Trophoblast cell (in vitro differentiated cells and primary cell): ENCODE measurements at regions not wholly inside any gene's neighbourhood (a gene's known extent, or its start where the extent isn't known, plus 50 kb on each side); places are given as distances from the start of the nearest gene placed in this dataset.

Source experiments
- DNase-seq, 2 donors: peaks; one replicate each; pipeline ENCODE4 v3.0.0-alpha.2; 2016
- H2AFZ ChIP-seq: 2 replicates; pipeline ENCODE4 v1.6.1; 2013; ENCODE audit warnings: low read length, moderate library complexity, mild to moderate bottlenecking; ENCODE audit not compliant: insufficient read depth, poor library complexity
- H2AK5ac ChIP-seq: 2 replicates; pipeline ENCODE4 v1.6.1; 2013; ENCODE audit warnings: mild to moderate bottlenecking, low read length
- H2BK120ac ChIP-seq: 2 replicates; pipeline ENCODE4 v1.6.1; 2013; ENCODE audit warnings: low read length, mild to moderate bottlenecking, moderate library complexity; ENCODE audit not compliant: insufficient read depth, poor library complexity
- H2BK12ac ChIP-seq: 2 replicates; pipeline ENCODE4 v1.6.1; 2013; ENCODE audit warnings: mild to moderate bottlenecking, low read length, moderate library complexity
- H2BK5ac ChIP-seq: 2 replicates; pipeline ENCODE4 v1.6.1; 2013; ENCODE audit warnings: low read length, low read depth, moderate library complexity, mild to moderate bottlenecking; ENCODE audit not compliant: poor library complexity
- H3K14ac ChIP-seq: 2 replicates; pipeline ENCODE4 v1.6.1; 2013; ENCODE audit warnings: mild to moderate bottlenecking, low read length
- H3K18ac ChIP-seq: 2 replicates; pipeline ENCODE4 v1.6.1; 2013; ENCODE audit warnings: mild to moderate bottlenecking, low read length
- H3K23ac ChIP-seq: 2 replicates; pipeline ENCODE4 v1.6.1; 2013; ENCODE audit warnings: low read length
- H3K27ac ChIP-seq: 2 replicates; pipeline ENCODE4 v1.5.1; 2013; ENCODE audit warnings: low read depth, mild to moderate bottlenecking, inconsistent platforms, low read length, moderate library complexity
- H3K27me3 ChIP-seq: 2 replicates; pipeline ENCODE4 v1.6.1; 2013; ENCODE audit warnings: inconsistent platforms, mild to moderate bottlenecking, low read length, moderate library complexity; ENCODE audit not compliant: insufficient read depth
- H3K36me3 ChIP-seq, 2 experiments: 1 replicate in 1 of 2; 2 replicates in 1 of 2; pipeline ENCODE4 v1.6.1; 2013; ENCODE audit warnings: low read length in 2 of 2, mild to moderate bottlenecking in 2 of 2, moderate library complexity in 1 of 2; ENCODE audit not compliant: insufficient read depth in 2 of 2, control insufficient read depth in 1 of 2
- H3K4ac ChIP-seq: 2 replicates; pipeline ENCODE4 v1.6.1; 2013; ENCODE audit warnings: low read depth, mild to moderate bottlenecking, low read length, moderate library complexity
- H3K4me1 ChIP-seq, 2 experiments: 1 replicate in 1 of 2; 2 replicates in 1 of 2; pipeline ENCODE4 v1.6.1; 2013; ENCODE audit warnings: low read length in 2 of 2, mild to moderate bottlenecking in 2 of 2, moderate library complexity in 1 of 2; ENCODE audit not compliant: insufficient read depth in 2 of 2, control insufficient read depth in 1 of 2
- H3K4me2 ChIP-seq: 2 replicates; pipeline ENCODE4 v1.6.1; 2013; ENCODE audit warnings: inconsistent platforms, mild to moderate bottlenecking, low read length, moderate library complexity
- H3K4me3 ChIP-seq: 2 replicates; pipeline ENCODE4 v1.5.1; 2013; ENCODE audit warnings: mild to moderate bottlenecking, low read depth, low read length, inconsistent platforms
- H3K79me1 ChIP-seq: one replicate; pipeline ENCODE4 v1.6.1; 2013; ENCODE audit warnings: low read length
- H3K79me2 ChIP-seq: 2 replicates; pipeline ENCODE4 v1.6.1; 2013; ENCODE audit warnings: low read length, mild to moderate bottlenecking; ENCODE audit not compliant: control insufficient read depth, insufficient read depth, poor library complexity
- H3K9ac ChIP-seq: 2 replicates; pipeline ENCODE4 v1.6.1; 2013; ENCODE audit warnings: mild to moderate bottlenecking, low read length
- H3K9me3 ChIP-seq: 2 replicates; pipeline ENCODE4 v1.6.1; 2013; ENCODE audit warnings: low read depth, mild to moderate bottlenecking, control low read depth, inconsistent platforms, low read length; ENCODE audit not compliant: insufficient read depth
- H4K12ac ChIP-seq: 2 replicates; pipeline ENCODE4 v1.6.1; 2013; ENCODE audit warnings: low read depth, mild to moderate bottlenecking, low read length, moderate library complexity
- H4K8ac ChIP-seq: 2 replicates; pipeline ENCODE4 v1.6.1; 2013; ENCODE audit warnings: low read depth, mild to moderate bottlenecking, low read length, moderate library complexity
- H4K91ac ChIP-seq: one replicate; pipeline ENCODE4 v1.6.1; 2013; ENCODE audit warnings: low read depth, mild to moderate bottlenecking, low read length, moderate library complexity
- WGBS: extraction: QIAGEN DNeasy Blood & Tissue Kit; methylation state at CpG from one replicate; pipeline ENCODE4 v1.1.7; 2013; ENCODE audit warnings: missing lambda C conversion rate; ENCODE audit not compliant: insufficient read length, insufficient coverage; ENCODE audit errors: extremely low coverage; 5-methylcytosine and 5-hydroxymethylcytosine counted together

DNA sequence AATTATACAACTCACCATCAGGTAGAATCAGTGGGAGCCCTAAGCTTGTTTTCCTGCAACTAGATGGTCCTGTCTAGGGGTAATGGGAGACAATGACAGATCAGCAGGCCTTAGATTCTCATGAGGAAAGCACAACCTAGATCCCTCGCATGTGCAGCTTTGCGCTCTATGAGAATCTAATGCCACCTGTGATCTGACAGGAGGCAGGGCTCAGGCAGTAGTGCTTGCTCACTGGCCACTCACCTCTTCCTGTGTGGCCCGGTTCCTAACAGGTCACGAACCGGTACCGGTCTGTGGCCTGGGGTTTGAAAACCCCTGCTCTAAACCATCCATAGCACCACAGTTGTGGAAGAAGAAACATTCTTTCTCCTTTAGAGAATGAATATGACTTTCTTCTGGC, 242.8 kb upstream of the CXCR4 start:
- H2AK5ac ChIP-seq = no peak overlapping the region
- H3K79me2 ChIP-seq = no peaks in the 10 kb centered on the region
- DNase-seq = no peak
- no peak overlapping the region for H3K4me3 ChIP-seq
- no peak overlapping the region for H3K18ac ChIP-seq
- no peaks in the 10 kb centered on the region for H3K79me1 ChIP-seq
- no peak overlapping the region for H2BK120ac ChIP-seq
- no peak overlapping the region for H4K12ac ChIP-seq
- no peak overlapping the region for H3K4ac ChIP-seq
- no peaks in the 10 kb centered on the region for H3K4me1 ChIP-seq
- H2BK12ac ChIP-seq = no peak overlapping the region
- no peak overlapping the region for H3K9ac ChIP-seq
- no CpG with 5 or more reads among the region's 6 CpGs for WGBS
- no peaks in the 10 kb centered on the region for H3K36me3 ChIP-seq
- H3K23ac ChIP-seq = no peak overlapping the region
- H4K8ac ChIP-seq = no peak overlapping the region
- H4K91ac ChIP-seq = no peak overlapping the region
- H3K14ac ChIP-seq = no peak overlapping the region
- no peak overlapping the region for H3K4me2 ChIP-seq
- no peaks in the 10 kb centered on the region for H3K27me3 ChIP-seq
- no peaks in the 10 kb centered on the region for H3K9me3 ChIP-seq
- no peak overlapping the region for H2BK5ac ChIP-seq
- H2AFZ ChIP-seq = no peak overlapping the region
- no peak overlapping the region for H3K27ac ChIP-seq

DNA sequence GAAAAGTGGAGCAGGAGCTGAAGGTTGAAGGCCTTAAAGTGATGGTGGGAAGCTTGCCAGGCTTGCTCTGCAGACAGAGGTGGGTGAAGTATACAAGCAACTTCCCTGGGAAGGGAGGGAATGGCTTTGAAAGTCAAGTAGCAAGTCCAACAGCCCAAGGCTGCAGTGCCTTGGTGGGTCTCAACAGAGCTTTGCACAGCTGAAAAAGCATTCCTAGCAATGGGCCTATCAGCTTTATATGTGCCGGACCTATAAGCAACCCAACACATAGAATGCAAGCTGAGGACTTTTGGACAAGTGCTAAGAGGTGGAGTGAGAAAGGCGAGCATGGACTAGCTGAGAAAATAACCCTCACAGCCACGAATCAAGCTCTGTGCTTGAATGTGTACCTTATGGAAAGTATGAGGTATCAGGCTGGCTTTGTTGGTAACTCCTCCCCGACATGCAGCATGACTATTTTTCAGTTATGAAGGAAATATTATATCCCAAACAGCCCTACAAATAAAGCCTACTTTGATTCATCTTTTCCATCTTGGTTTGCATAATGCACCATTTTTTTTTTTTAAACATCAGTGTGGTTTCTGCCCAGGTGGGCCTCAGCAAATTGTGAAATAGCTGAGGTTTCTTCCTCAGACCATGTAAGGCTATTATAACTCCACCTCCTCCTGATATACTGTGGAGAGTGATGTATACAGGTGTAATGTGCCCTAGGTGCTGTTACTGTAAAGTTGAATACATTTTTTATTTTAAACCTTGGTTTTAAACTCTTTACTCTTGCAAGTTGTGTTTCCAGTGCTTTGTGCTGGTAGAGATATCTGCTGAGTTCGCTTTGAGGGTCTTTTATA, 241.4 kb upstream of the CXCR4 start:
- Histone ChIP-seq H3K27me3 (no peaks in the 10 kb centered on the region), H3K4ac (no peak overlapping the region), H4K91ac (no peak overlapping the region), H3K36me3 (no peaks in the 10 kb centered on the region), H3K23ac (no peak overlapping the region), H2BK12ac (no peak overlapping the region), H3K27ac (no peak overlapping the region), H2AFZ (no peak overlapping the region), H3K18ac (no peak overlapping the region), H2BK5ac (no peak overlapping the region), H3K4me3 (no peak overlapping the region), H3K9ac (no peak overlapping the region), H2AK5ac (no peak overlapping the region), H4K8ac (no peak overlapping the region), H3K4me2 (no peak overlapping the region), H3K14ac (no peak overlapping the region), H2BK120ac (no peak overlapping the region), H3K4me1 (no peaks in the 10 kb centered on the region), H3K79me2 (no peaks in the 10 kb centered on the region), H3K79me1 (no peaks in the 10 kb centered on the region), H3K9me3 (no peaks in the 10 kb centered on the region), H4K12ac (no peak overlapping the region)
- no peak for DNase-seq
- no CpG with 5 or more reads among the region's 5 CpGs for WGBS

DNA sequence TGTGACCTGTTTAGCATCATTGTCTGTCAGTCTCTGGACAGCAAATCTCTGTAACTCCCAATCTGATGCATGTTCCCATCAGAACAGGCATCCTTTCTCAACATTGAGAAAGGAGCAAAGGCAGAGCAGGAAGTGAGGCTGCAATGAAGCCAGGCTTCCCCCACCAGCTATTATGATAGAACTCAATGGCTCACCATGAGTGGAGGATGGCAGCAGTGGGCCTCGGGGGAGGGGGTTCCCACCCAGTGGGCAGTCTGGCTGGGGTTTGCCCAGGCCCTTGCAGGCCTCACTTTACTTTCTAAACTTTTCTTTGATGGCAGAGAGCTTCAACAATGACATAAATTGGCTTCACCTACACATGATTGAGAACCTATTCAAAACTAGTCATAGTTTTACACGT, 240.6 kb upstream of the CXCR4 start:
- Histone ChIP-seq H3K36me3 (no peaks in the 10 kb centered on the region), H3K9me3 (no peaks in the 10 kb centered on the region), H2BK5ac (no peak overlapping the region), H4K12ac (no peak overlapping the region), H3K27me3 (no peaks in the 10 kb centered on the region), H3K79me1 (no peaks in the 10 kb centered on the region), H3K23ac (no peak overlapping the region), H2BK120ac (no peak overlapping the region), H3K79me2 (no peaks in the 10 kb centered on the region), H4K8ac (no peak overlapping the region), H3K4me3 (no peak overlapping the region), H2AK5ac (no peak overlapping the region), H3K4ac (no peak overlapping the region), H3K9ac (no peak overlapping the region), H3K27ac (no peak overlapping the region), H4K91ac (no peak overlapping the region), H2BK12ac (no peak overlapping the region), H3K14ac (no peak overlapping the region), H3K4me2 (no peak overlapping the region), H3K4me1 (no peaks in the 10 kb centered on the region), H3K18ac (no peak overlapping the region), H2AFZ (no peak overlapping the region)
- DNase-seq = no peak
- WGBS = no CpG with 5 or more reads among the region's 2 CpGs

DNA sequence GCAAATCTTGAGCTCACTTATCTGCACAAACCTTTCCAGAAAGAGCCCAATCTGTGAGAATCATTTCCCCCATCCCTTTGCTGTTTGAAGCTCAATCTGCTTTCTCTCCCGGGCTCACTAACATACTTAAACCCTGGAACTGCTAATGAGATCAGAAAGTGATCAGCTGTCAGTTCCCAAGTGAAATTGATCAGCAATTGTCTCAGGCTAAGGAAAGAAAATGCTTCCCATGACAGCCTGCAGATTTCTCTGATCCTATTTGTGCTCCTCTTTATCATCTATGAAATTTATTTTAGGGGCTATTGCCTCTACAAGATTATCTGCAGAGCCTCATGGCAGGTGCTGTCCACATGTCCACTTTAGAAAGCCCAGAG, 239.0 kb upstream of the CXCR4 start:
- Histone ChIP-seq H2AFZ (no peak overlapping the region), H3K4me3 (no peak overlapping the region), H2BK120ac (no peak overlapping the region), H3K4me2 (no peak overlapping the region), H3K14ac (no peak overlapping the region), H3K23ac (no peak overlapping the region), H4K8ac (no peak overlapping the region), H4K91ac (no peak overlapping the region), H3K9me3 (no peaks in the 10 kb centered on the region), H3K4me1 (no peaks in the 10 kb centered on the region), H3K79me1 (no peaks in the 10 kb centered on the region), H2BK12ac (no peak overlapping the region), H3K18ac (no peak overlapping the region), H3K4ac (no peak overlapping the region), H2AK5ac (no peak overlapping the region), H3K36me3 (no peaks in the 10 kb centered on the region), H3K27me3 (no peaks in the 10 kb centered on the region), H3K79me2 (no peaks in the 10 kb centered on the region), H3K9ac (no peak overlapping the region), H4K12ac (no peak overlapping the region), H3K27ac (no peak overlapping the region), H2BK5ac (no peak overlapping the region)
- no peak for DNase-seq
- WGBS = no CpG with 5 or more reads among the region's 1 CpG
